K562 (cell line): ENCODE measurements at regions not wholly inside any gene's neighbourhood (a gene's known extent, or its start where the extent isn't known, plus 50 kb on each side); places are given as distances from the start of the nearest gene placed in this dataset.

Experiments
- ATAC-seq: fragments of 200-7000 bp; cut with Tn5 transposase; 3 replicates; pipeline ENCODE4 v1.9.1; 2020; ENCODE audit warnings: moderate library complexity
- BruUV-seq: library from RNA; stranded (reverse); fragments of 400-500 nt; replicated peaks from 2 replicates; lab custom pipeline; 2021; lab: Mats Ljungman, UMichigan
- CTCF ChIA-PET: fragments of 300-600 bp; formaldehyde crosslinking; extraction: SDS; loops from one replicate; lab custom pipeline; 2021; ENCODE audit warnings: low intra/inter-chr PET ratio; lab: Yijun Ruan, JAX
- POLR2A ChIA-PET: fragments of 300-600, 350-650 bp; sonication (Branson Sonifier 250); formaldehyde crosslinking; extraction: SDS; loops from one replicate; lab custom pipeline; 2021; ENCODE audit warnings: antibody characterized with exemption, inconsistent platforms; lab: Yijun Ruan, JAX
- DNase-seq, 4 experiments: peaks; one replicate each; pipeline versions ENCODE4 v3.0.0 to v3.0.0-alpha.2; 2011 to 2018; ENCODE audit warnings: low spot score in 3 of 4, mixed read lengths in 3 of 4; ENCODE audit errors: extremely low read depth in 1 of 4
- FAIRE-seq: peaks from 2 replicates; lab custom pipeline; 2011; peaks lifted over from hg19 to GRCh38; lab: Jason Lieb, UNC
- H2AFZ ChIP-seq: 2 replicates; pipeline ENCODE4 v1.6.0; 2011; ENCODE audit warnings: low read depth, low read length, control low read depth, inconsistent platforms
- H3K27ac ChIP-seq: fragments of 200-600 bp; 3 replicates; pipeline ENCODE4 v1.8.0; 2011; ENCODE audit warnings: low read depth, mild to moderate bottlenecking, control low read depth, inconsistent platforms, low read length, moderate library complexity, mixed read lengths; ENCODE audit errors: extremely low read depth
- H3K27me3 ChIP-seq, 2 experiments: fragments of 300-600 bp in 1 of 2; 2 replicates in 1 of 2; 3 replicates in 1 of 2; pipeline versions ENCODE4 v1.6.0 to v1.8.0; 2011; ENCODE audit warnings: inconsistent platforms in 2 of 2, low read length in 2 of 2, mild to moderate bottlenecking in 1 of 2, mixed read lengths in 1 of 2, moderate library complexity in 1 of 2; ENCODE audit not compliant: control insufficient read depth in 2 of 2, insufficient read depth in 2 of 2
- H3K36me3 ChIP-seq: fragments of 300-600 bp; 3 replicates; pipeline ENCODE4 v1.8.0; 2011; ENCODE audit warnings: mild to moderate bottlenecking, low read length, inconsistent platforms; ENCODE audit not compliant: control insufficient read depth, insufficient read depth
- H3K4me1 ChIP-seq, 2 experiments: fragments of 200-600 bp in 1 of 2; replicated peaks in 1 of 2; 2 replicates in 1 of 2; 3 replicates in 1 of 2; pipeline versions ENCODE4 v1.5.1 to v1.8.0; 2011; ENCODE audit warnings: inconsistent platforms in 2 of 2, low read length in 2 of 2, mild to moderate bottlenecking in 1 of 2, mixed read lengths in 1 of 2, moderate library complexity in 1 of 2; ENCODE audit not compliant: control insufficient read depth in 2 of 2, insufficient read depth in 2 of 2
- H3K4me2 ChIP-seq: 2 replicates; pipeline ENCODE4 v1.6.1; 2011; ENCODE audit warnings: low read length, control low read depth, inconsistent platforms, mixed read lengths; ENCODE audit not compliant: insufficient read depth
- H3K4me3 ChIP-seq: fragments of 200-600 bp; sonication (generic), shearing (Covaris generic); 2 replicates; pipeline ENCODE4 v1.5.1; 2016; ENCODE audit warnings: control low read depth, inconsistent platforms
- H3K79me2 ChIP-seq: fragments of 200-600 bp; 3 replicates; pipeline ENCODE4 v1.8.0; 2011; ENCODE audit warnings: low read length, inconsistent platforms; ENCODE audit not compliant: control insufficient read depth, insufficient read depth
- H3K9ac ChIP-seq, 2 experiments: 2 replicates each; pipeline versions ENCODE4 v1.6.0 to v1.6.1; 2011; ENCODE audit warnings: low read depth in 2 of 2, low read length in 2 of 2, control low read depth in 1 of 2, inconsistent platforms in 1 of 2, mild to moderate bottlenecking in 1 of 2, mixed read lengths in 1 of 2; ENCODE audit not compliant: insufficient read depth in 1 of 2
- H3K9me1 ChIP-seq: one replicate; pipeline ENCODE4 v1.6.0; 2011; ENCODE audit warnings: inconsistent platforms, mild to moderate bottlenecking, low read length, moderate library complexity; ENCODE audit not compliant: control insufficient read depth, insufficient read depth
- H3K9me3 ChIP-seq: replicated peaks from 2 replicates; pipeline ENCODE4 v1.5.1; 2011; ENCODE audit warnings: low read depth, low read length, inconsistent platforms; ENCODE audit not compliant: control insufficient read depth, insufficient read depth
- H4K20me1 ChIP-seq: replicated peaks from 2 replicates; pipeline ENCODE4 v1.6.1; 2011; ENCODE audit warnings: low read length, inconsistent platforms, mixed read lengths; ENCODE audit not compliant: control insufficient read depth, insufficient read depth
- CBX3 ChIP-seq, 2 experiments: IDR thresholded peaks; 1 replicate in 1 of 2; 2 replicates in 1 of 2; pipeline ENCODE4 v1.6.1; 2012; ENCODE audit warnings: inconsistent platforms in 2 of 2, low read length in 2 of 2, borderline replicate concordance in 1 of 2, control low read depth in 1 of 2
- CCAR2 ChIP-seq: fragments of 200-400 bp; formaldehyde crosslinking; IDR thresholded peaks from 2 replicates; pipeline ENCODE4 v1.6.1; 2017; ENCODE audit warnings: mild to moderate bottlenecking, low read depth, low read length
- CTBP1 ChIP-seq: fragments of 450-650 bp; IDR thresholded peaks from 2 replicates; pipeline ENCODE4 v1.6.1; 2016; ENCODE audit warnings: borderline replicate concordance
- HNRNPK ChIP-seq: fragments of 200-400 bp; formaldehyde crosslinking; IDR thresholded peaks from one replicate; pipeline ENCODE4 v1.6.1; 2018; ENCODE audit warnings: mild to moderate bottlenecking, low read depth, low read length; ENCODE audit not compliant: poor library complexity, severe bottlenecking
- RBM25 ChIP-seq: fragments of 200-400 bp; formaldehyde crosslinking; IDR thresholded peaks from 2 replicates; pipeline ENCODE4 v1.6.1; 2018; ENCODE audit warnings: low read length, low read depth, moderate library complexity; ENCODE audit not compliant: severe bottlenecking
- TCF7L2 ChIP-seq: fragments of 150-350 bp; IDR thresholded peaks from 2 replicates; pipeline ENCODE4 v1.6.1; 2016; ENCODE audit warnings: low read depth, mild to moderate bottlenecking, low read length, moderate library complexity
- ZFP36 ChIP-seq: fragments of 150-350 bp; IDR thresholded peaks from 2 replicates; pipeline ENCODE4 v1.6.1; 2018; ENCODE audit warnings: low read length, low read depth; ENCODE audit not compliant: partially characterized antibody
- ZNF134 ChIP-seq: fragments of 250-450 bp; sonication (Bioruptor Pico); conservative IDR thresholded peaks from 2 replicates; pipeline ENCODE4 v1.4.0; 2020
- ZNF324 ChIP-seq: fragments of 250-450 bp; sonication (Bioruptor Pico); IDR thresholded peaks from 2 replicates; pipeline ENCODE4 v1.4.0; 2020; ENCODE audit warnings: mild to moderate bottlenecking
- ZNF583 ChIP-seq: fragments of 250-450 bp; sonication (Bioruptor Pico); IDR thresholded peaks from 2 replicates; pipeline ENCODE4 v1.4.0; 2020
- ZNF699 ChIP-seq: fragments of 250-450 bp; sonication (Bioruptor Pico); IDR thresholded peaks from 2 replicates; pipeline ENCODE4 v1.8.0; 2021; ENCODE audit warnings: mild to moderate bottlenecking, moderate library complexity; ENCODE audit not compliant: insufficient replicate concordance
- WGBS: fragments of 100-300 bp; shearing (Covaris generic); methylation state at CpG from one replicate; pipeline ENCODE4 v1.1.6; 2016; ENCODE audit warnings: low coverage, mixed read lengths; ENCODE audit not compliant: insufficient coverage; ENCODE audit errors: missing lambda C conversion rate; 5-methylcytosine and 5-hydroxymethylcytosine counted together
- in situ Hi-C: fragments of 300-500 bp; cut with MboI; formaldehyde crosslinking; loops from 4 replicates; pipeline ENCODE4 v1.15.0; 2018; ENCODE audit warnings: inconsistent platforms, mixed read lengths
- intact Hi-C: fragments of 100-400 bp; cut with micrococcal nuclease; formaldehyde crosslinking; loops from 2 replicates; pipeline ENCODE4 v1.14.2; 2022

- H3K79me2 ChIP-seq = no peaks in the 10 kb centered on the region
- intact Hi-C loops = no loop called here
- ChIA-PET CTCF (no interaction called here), POLR2A (interaction anchor here (0.6 to 0.7 kb wide), 2 partner anchors 13 to 1194 kb away, joined by 3 read pairs; no protein-coding TSS in a partner anchor)
- peaks cover 3% of the 10 kb centered on the region for H3K9me1 ChIP-seq
- H3K9ac ChIP-seq = no peak overlapping the region
- 0% methylated on average over 12 of the region's 12 CpGs for WGBS
- H3K36me3 ChIP-seq = no peaks in the 10 kb centered on the region
- FAIRE-seq (no peak), ATAC-seq (no peak; the same call in 2 of the 3 replicates), DNase-seq (no peak)
- 0 out of 2 replicates have a peak, but pooled peaks cover 6% of the 10 kb centered on the region for H4K20me1 ChIP-seq
- H3K4me1 ChIP-seq = peaks cover 0 to 5% of the 10 kb centered on the region in 2 experiments; a peak in 2 of 5 replicates
- no peak overlapping the region for H2AFZ ChIP-seq
- H3K27me3 ChIP-seq = peaks cover 26 to 68% of the 10 kb centered on the region in 2 experiments; a peak in 3 of 5 replicates
- no TSS peak for BruUV-seq
- H3K27ac ChIP-seq = no peak overlapping the region
- no peaks in the 10 kb centered on the region for H3K9me3 ChIP-seq
- H3K4me3 ChIP-seq = no peak overlapping the region
- in situ Hi-C loops = no loop called here
- no peak overlapping the region for H3K4me2 ChIP-seq
- TF ChIP-seq TCF7L2 (no peak), ZNF699 (no peak), CCAR2 (no peak), ZNF324 (no peak), ZNF134 (no peak), CTBP1 (no peak), HNRNPK (no peak), CBX3 (IDR thresholded peaks at IDR 0.05; ENCODE audit: borderline replicate concordance in 1 of 2, low read length in 2 of 2) (no peak), RBM25 (no peak), ZNF583 (CRISPR knock-in tag) (no peak), ZFP36 (no peak)
Measured at GRCh38 chr1:5707566-5708345, 284.5 kb downstream of the NPHP4 start.
